HG02678 (cell line): ENCODE measurements at regions not wholly inside any gene's neighbourhood (a gene's known extent, or its start where the extent isn't known, plus 50 kb on each side); places are given as distances from the start of the nearest gene placed in this dataset.
"Not testable (repeated sequence)": the region's sequence is repeated elsewhere in the genome, so short reads cannot be mapped to it uniquely, and the experiment has no call there.

Experiments used
- ATAC-seq: cut with Tn5 transposase; IDR thresholded peaks from one replicate; pipeline ENCODE4 v1.9.1; 2021; ENCODE audit warnings: mild to moderate bottlenecking, moderate library complexity; ENCODE audit not compliant: unreplicated experiment

- ATAC-seq: no peak
Observed at GRCh38 chr4:149048451-149049143, 606.4 kb upstream of the NR3C2 start.

DNA sequence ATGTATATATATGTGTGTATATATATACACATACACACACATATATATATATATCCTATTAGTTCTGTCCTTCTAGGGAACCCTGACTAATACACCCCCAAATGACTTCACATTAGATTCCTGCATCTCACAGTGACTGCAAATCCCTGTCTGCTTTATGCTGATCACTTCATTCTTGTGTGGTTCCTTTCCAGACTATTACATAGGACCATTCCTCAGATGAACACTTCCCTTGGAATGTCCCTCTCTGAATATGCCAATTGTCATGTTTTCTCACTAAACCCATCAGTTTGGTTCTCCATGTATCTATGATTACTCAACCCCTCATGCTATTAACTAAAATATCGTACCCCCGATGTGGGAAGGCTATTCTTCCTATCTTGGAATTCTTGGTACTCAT is 605.2 kb upstream of the NR3C2 start:
- no peak for ATAC-seq

- no peak for ATAC-seq
Observed at GRCh38 chr4:149045731-149046130, 603.5 kb upstream of the NR3C2 start.

DNA sequence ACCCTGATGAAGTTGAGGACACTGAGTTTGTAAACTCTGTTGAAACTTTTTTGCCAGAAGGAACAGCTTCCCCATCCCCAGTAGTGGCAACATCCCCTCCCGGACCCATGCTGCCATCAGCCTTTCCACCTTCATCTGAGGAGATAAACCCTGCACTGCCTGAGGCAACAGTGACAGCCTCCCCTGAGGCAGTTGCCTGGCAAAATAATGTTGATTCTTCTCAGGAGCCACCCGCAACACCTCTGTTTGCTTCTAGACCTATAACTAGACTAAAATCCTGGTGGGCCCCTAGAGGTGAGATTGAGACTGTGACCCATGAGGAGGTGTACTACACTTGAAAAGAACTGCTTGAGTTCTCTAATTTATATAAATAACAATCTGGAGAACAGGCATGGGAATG is 597.6 kb upstream of the NR3C2 start:
- ATAC-seq: not testable (repeated sequence)

GRCh38 chr4:149031399-149031798 is 589.2 kb upstream of the NR3C2 start:
- ATAC-seq: no peak

- ATAC-seq: no peak
Observed at GRCh38 chr4:149029056-149029651, 586.9 kb upstream of the NR3C2 start.

DNA sequence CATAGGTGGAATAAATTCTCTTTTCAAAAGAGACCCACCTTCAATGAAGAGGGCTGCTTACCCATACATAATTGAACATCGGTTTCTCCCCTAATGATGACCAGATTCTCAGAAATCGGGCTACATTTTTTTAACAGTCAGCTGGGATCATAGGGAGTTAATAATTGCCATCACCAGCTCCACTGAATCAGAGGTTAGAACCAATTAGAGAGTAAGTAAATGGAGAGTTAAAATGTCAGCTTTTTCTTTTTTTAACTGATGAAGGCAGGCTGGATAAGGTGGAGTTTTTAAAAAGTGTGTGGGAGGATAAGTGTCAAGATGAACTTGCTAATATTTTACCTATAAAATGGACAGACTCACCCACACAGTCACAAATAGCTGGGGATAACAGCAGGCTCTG is 584.5 kb upstream of the NR3C2 start:
- ATAC-seq: no peak

GRCh38 chr4:149017002-149017734 is 575.0 kb upstream of the NR3C2 start:
- ATAC-seq: no peak

GRCh38 chr4:149009223-149009622 is 567.0 kb upstream of the NR3C2 start:
- ATAC-seq: no peak

DNA sequence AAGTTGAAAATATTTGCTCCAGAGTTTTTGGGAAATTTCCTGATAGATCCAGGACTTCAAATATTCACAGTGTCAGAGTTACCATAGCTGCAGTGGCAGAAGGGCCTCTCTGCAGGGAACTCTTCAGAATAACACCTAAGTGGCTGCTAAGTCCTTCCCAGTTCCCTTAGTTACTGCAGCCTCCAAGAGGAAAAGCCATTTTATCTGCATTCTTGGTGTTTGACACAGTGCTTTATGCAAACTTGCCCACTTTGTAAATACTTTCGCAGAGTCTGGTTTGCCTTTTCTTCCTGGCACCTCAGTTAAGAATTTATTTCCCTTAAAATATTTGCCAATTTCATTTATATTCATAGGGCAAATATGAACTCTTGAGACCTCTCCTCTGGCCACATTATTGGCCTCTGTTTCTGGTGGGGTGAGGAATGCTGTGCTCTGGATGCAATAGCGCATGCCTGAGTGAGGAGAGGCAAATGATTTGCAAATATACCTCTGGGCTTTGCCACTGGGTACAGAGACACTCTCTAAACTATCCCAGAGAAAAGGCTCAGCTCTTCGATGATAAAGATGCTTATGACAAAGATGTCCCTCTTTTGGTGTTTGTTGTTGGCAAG is 566.3 kb upstream of the NR3C2 start:
- ATAC-seq: no peak

DNA sequence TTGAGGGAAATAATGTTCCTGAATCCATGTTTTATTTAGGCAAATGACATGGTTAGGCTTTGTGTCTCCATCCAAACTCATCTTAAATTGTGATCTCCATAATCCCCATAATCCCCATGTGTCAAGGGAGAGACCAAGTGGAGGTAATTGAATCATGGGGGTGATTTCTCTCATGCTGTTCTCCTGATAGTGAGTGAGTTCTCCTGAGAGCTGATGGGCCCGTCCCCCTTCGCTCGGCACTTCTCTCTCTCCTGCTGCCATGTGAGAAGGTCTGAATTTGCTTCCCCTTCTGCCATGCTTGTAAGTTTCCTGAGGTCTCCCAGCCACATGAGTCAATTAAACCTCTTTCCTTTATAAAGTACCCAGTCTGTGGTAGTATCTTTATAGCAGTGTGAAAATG is 563.0 kb upstream of the NR3C2 start:
- no peak for ATAC-seq

DNA sequence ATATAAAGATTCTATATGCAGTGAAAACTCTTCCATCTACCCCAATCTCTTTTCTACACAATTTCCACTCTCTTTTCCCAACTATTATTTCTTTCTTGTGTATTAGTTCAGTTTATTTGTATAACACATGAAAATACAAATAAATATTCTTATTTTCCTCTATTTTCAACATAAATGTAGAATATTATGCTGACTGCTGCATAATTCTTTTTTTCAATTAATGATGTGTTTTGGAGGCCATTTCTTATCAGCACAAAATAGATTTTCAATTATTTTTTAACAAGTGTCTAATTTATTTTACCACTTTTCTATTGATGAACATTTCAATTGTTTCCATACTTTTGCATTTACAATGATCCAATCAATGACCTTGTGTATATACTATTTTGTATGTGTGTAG is 557.7 kb upstream of the NR3C2 start:
- no peak for ATAC-seq

DNA sequence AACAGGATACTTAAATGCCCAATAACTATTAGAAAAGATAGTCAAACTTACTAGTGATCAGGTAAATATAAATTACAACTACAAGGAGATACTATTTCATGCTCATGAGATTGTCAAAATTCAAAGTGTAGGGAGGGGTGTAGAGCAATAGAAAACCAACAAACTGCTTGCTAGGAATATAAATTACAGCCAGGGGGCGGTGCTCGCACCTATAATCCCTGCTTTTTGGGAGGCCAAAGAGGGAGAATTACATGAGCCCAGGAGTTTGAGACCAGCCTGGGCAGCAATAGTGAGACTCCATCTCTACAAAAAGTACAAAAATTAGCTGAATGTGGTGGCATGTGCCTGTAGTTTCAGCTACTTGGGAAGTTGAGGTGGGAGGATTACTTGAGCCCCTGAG is 556.5 kb upstream of the NR3C2 start:
- ATAC-seq: no peak

DNA sequence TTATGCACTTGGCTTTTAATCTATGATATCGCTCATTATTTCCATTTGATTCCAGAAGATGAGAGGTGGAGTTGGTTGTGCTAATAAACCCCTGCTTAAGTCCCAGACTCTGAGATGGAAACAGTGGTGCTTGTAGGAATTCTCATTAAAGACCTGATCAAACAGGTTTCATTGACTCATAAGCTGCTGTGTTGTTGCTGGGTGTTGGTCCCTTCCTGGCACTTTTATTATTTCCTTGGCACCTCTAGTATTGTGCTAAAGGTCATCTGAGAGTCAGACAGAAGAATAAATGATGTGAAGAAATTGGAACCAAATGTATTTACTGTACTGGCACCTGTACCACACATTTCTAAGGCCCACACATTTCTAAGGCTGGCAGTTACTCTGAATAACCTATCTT is 544.7 kb upstream of the NR3C2 start:
- ATAC-seq: no peak

GRCh38 chr4:148984951-148985350 is 542.7 kb upstream of the NR3C2 start:
- no peak for ATAC-seq

GRCh38 chr4:148982200-148982599 is 540.0 kb upstream of the NR3C2 start:
- ATAC-seq: no peak

DNA sequence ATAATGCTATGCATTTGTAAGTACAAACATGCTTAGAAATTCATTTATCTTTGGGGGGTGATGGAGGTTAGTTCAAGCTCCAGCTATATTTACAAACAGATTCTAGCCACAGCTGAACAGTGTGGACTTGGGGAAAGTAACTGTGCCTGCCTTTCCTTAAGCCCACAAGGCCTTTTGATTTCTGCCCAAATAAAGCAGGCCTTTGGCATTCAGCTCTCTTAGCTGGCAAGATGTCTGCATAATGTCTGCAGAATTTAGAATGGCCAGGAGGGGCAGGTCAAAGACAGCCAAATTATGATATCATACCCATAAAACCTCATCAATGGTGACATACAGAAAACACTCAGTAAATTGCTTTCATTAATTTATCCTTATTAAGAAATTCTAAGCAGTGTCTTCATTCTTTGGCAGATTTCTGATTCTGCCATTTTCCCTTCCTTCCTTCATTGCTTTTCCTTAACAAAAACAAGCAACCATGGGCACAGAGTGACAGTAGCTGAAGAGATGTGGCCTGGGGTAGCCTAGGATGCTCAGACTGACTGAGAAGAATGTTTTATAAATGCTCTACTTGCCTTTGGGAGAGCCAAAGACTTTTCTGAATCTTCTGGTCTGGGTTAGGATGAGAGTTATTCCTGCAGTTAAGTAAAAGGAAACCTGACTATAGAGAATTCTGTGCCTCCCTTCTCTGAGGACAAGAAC is 538.7 kb upstream of the NR3C2 start:
- no peak for ATAC-seq

DNA sequence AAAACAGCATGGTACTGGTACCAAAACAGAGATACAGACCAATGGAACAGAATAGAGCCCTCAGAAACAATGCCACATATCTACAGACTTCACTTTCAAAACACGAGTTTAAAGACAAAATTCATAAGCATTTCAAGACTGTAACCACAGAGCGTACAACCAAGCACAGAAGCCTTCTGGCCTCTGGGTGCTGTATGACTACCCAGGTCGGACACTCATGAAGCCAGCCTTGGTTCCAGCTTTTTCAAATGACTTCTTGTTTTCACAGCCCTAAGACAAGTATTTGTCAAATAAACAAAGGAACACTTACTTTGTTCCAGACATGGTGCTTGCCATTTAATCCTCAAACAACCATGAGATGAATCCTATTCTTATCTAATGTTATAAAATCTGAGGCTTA is 536.1 kb upstream of the NR3C2 start:
- ATAC-seq: no peak

DNA sequence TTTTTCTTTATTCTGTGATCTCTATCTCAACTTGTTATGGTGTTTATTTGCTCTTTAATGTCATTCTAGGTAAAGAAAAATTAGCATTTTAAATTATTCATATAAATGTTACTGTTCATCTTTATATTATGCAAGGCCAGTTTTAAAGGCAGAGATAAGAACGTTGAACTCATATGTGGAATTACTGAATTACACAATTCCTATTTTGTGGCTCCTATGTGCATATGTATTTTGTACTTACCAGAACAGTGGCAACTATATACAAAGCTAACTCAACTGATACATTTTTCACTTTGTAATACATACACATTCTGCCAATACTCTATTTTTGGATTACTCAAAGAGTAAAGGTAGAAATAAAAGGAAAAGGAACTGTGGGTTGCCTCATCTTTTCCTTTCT is 533.2 kb upstream of the NR3C2 start:
- ATAC-seq: no peak

DNA sequence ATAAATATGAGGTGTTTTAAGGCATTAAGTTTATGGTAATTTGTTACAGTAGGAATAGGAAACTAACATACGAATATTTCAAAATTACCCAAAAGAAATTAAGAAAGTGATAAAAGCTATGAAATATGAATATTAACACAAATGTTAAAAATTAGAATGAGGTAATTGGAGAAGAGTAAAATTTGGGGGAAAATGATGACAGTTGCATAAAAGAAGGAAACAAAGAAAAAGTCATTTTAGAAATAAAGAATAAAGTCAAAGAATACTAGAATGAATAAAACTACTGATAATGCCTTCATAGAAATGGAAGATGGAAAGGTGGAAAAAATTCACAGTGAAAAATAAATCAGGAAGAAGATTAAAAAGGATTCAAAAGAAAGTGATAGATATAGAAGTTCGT is 522.9 kb upstream of the NR3C2 start:
- no peak for ATAC-seq

DNA sequence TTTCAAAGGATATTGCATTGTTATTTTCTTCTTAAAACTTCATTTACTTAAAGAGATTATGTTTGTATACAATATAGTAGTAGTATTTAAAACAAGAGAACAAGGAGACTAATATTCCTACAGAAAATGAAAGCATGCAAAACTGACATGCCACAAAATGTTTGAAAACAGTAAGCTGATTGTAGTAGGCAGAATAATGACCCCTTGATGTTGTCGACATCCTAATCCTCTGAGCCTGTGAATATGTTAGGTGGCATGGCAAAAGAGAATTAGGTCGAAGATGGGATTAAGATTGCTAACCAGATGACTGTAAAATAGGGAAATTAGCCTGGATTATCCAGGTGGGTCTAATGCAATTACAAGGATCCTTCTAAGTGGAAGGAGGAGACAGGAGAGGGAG is 522.2 kb upstream of the NR3C2 start:
- ATAC-seq: no peak
